GM12878 (cell line): ENCODE measurements at regions not wholly inside any gene's neighbourhood (a gene's known extent, or its start where the extent isn't known, plus 50 kb on each side); places are given as distances from the start of the nearest gene placed in this dataset.

Experiments used
- ATAC-seq: fragments of 200-7000 bp; cut with Tn5 transposase; 3 replicates; pipeline ENCODE4 v1.9.1; 2020; ENCODE audit warnings: mild to moderate bottlenecking, moderate library complexity
- BruUV-seq: library from RNA; stranded (reverse); fragments of 400-500 nt; replicated peaks from 2 replicates; lab custom pipeline; 2021; lab: Mats Ljungman, UMichigan
- CTCF ChIA-PET: fragments of 300-600 bp; sonication (Branson Sonifier 250); formaldehyde crosslinking; extraction: SDS; loops from one replicate; lab custom pipeline; 2021; ENCODE audit warnings: inconsistent platforms; lab: Yijun Ruan, JAX
- POLR2A ChIA-PET: fragments of 350-600 bp; formaldehyde crosslinking; extraction: SDS; loops from one replicate; lab custom pipeline; 2021; ENCODE audit warnings: inconsistent platforms; lab: Charles Lee
- RAD21 ChIA-PET: fragments of 300-600 bp; sonication (Branson Sonifier 250); formaldehyde crosslinking; loops from one replicate; lab custom pipeline; 2023; ENCODE audit warnings: antibody characterized with exemption; ENCODE audit not compliant: unreplicated experiment; lab: Charles Lee
- SMC1A ChIA-PET: fragments of 300-600 bp; sonication (Branson Sonifier 250); formaldehyde crosslinking; loops from one replicate; lab custom pipeline; 2023; ENCODE audit not compliant: unreplicated experiment, uncharacterized antibody; lab: Charles Lee
- DNase-seq: peaks from one replicate; pipeline ENCODE4 v3.0.0-alpha.2; 2011; ENCODE audit warnings: low read depth, low spot score
- FAIRE-seq: peaks from 3 replicates; lab custom pipeline; 2011; peaks lifted over from hg19 to GRCh38; lab: Jason Lieb, UNC
- H2AFZ ChIP-seq: 2 replicates; pipeline ENCODE4 v1.6.0; 2011; ENCODE audit warnings: low read depth, low read length, control low read depth; ENCODE audit not compliant: control insufficient read depth
- H3K27ac ChIP-seq: 2 replicates; pipeline ENCODE4 v1.5.1; 2011; ENCODE audit warnings: control low read depth; ENCODE audit not compliant: control insufficient read depth, insufficient read depth
- H3K27me3 ChIP-seq, 2 experiments: replicated peaks in 1 of 2; 2 replicates each; pipeline versions ENCODE4 v1.6.0 to v1.6.1; 2011; ENCODE audit warnings: low read length in 1 of 2; ENCODE audit not compliant: control insufficient read depth in 2 of 2, insufficient read depth in 2 of 2
- H3K36me3 ChIP-seq, 2 experiments: 2 replicates each; pipeline ENCODE4 v1.5.1; 2011; ENCODE audit warnings: low read length in 1 of 2; ENCODE audit not compliant: control insufficient read depth in 2 of 2, insufficient read depth in 2 of 2
- H3K4me1 ChIP-seq: 2 replicates; pipeline ENCODE4 v1.6.1; 2011; ENCODE audit warnings: mild to moderate bottlenecking, low read length, moderate library complexity, mixed read lengths; ENCODE audit not compliant: control insufficient read depth, insufficient read depth
- H3K4me2 ChIP-seq: 2 replicates; pipeline ENCODE4 v1.6.0; 2011; ENCODE audit warnings: control low read depth; ENCODE audit not compliant: control insufficient read depth, insufficient read depth
- H3K4me3 ChIP-seq: fragments of 200-600 bp; sonication (generic); 2 replicates; pipeline ENCODE4 v1.5.1; 2016
- H3K79me2 ChIP-seq: 2 replicates; pipeline ENCODE4 v1.6.0; 2011; ENCODE audit warnings: low read length; ENCODE audit not compliant: control insufficient read depth, insufficient read depth
- H3K9ac ChIP-seq: 2 replicates; pipeline ENCODE4 v1.8.0; 2011; ENCODE audit warnings: low read length, control low read depth, mixed read lengths; ENCODE audit not compliant: control insufficient read depth, insufficient read depth
- H3K9me3 ChIP-seq: replicated peaks from 3 replicates; pipeline ENCODE4 v1.5.1; 2011; ENCODE audit warnings: mild to moderate bottlenecking, low read length; ENCODE audit not compliant: control insufficient read depth, insufficient read depth
- H4K20me1 ChIP-seq: 2 replicates; pipeline ENCODE4 v1.6.0; 2011; ENCODE audit not compliant: control insufficient read depth, insufficient read depth
- CHD1 ChIP-seq: IDR thresholded peaks from 2 replicates; pipeline ENCODE4 v1.6.1; 2012; ENCODE audit warnings: low read depth, low read length, improper control_type of control experiment
- IKZF1 ChIP-seq: fragments of 450-650 bp; conservative IDR thresholded peaks from 2 replicates; pipeline ENCODE4 v1.6.1; 2017; ENCODE audit warnings: antibody characterized with exemption, mild to moderate bottlenecking
- KDM1A ChIP-seq: fragments of 200-600 bp; sonication (generic); IDR thresholded peaks from 2 replicates; pipeline ENCODE4 v1.6.1; 2016; ENCODE audit warnings: borderline replicate concordance
- KLF5 ChIP-seq: fragments of 450-650 bp; IDR thresholded peaks from 2 replicates; pipeline ENCODE4 v1.6.1; 2014; ENCODE audit warnings: mild to moderate bottlenecking; ENCODE audit not compliant: partially characterized antibody
- LARP7 ChIP-seq: fragments of 450-650 bp; IDR thresholded peaks from 2 replicates; pipeline ENCODE4 v1.6.1; 2017; ENCODE audit warnings: mild to moderate bottlenecking
- MEF2A ChIP-seq: IDR thresholded peaks from 2 replicates; pipeline ENCODE4 v1.6.1; 2011; ENCODE audit warnings: low read depth, mild to moderate bottlenecking, low read length, moderate library complexity; ENCODE audit not compliant: insufficient read depth
- MTA2 ChIP-seq: fragments of 450-650 bp; IDR thresholded peaks from 2 replicates; pipeline ENCODE4 v1.6.1; 2016; ENCODE audit warnings: low read depth, mild to moderate bottlenecking, moderate library complexity
- PAX5 ChIP-seq: IDR thresholded peaks from 2 replicates; pipeline ENCODE4 v1.6.1; 2011; ENCODE audit warnings: low read depth, low read length, borderline replicate concordance
- SIX5 ChIP-seq: IDR thresholded peaks from 2 replicates; pipeline ENCODE4 v1.6.1; 2011; ENCODE audit warnings: mild to moderate bottlenecking, low read depth, low read length, moderate library complexity; ENCODE audit not compliant: severe bottlenecking
- SMAD1 ChIP-seq: fragments of 450-650 bp; IDR thresholded peaks from 2 replicates; pipeline ENCODE4 v1.6.1; 2018; ENCODE audit warnings: mild to moderate bottlenecking, low read depth; ENCODE audit not compliant: partially characterized antibody
- YBX1 ChIP-seq: fragments of 450-650 bp; IDR thresholded peaks from 2 replicates; pipeline ENCODE4 v1.6.1; 2016; ENCODE audit warnings: antibody characterized with exemption
- WGBS: methylation state at CpG from one replicate; pipeline ENCODE4 v1.1.6; 2016; ENCODE audit warnings: low lambda C conversion rate; ENCODE audit not compliant: insufficient replicate concordance, insufficient coverage; ENCODE audit errors: missing lambda C conversion rate; 5-methylcytosine and 5-hydroxymethylcytosine counted together
- in situ Hi-C: fragments of 300-500 bp; cut with MboI; formaldehyde crosslinking; loops from 9 replicates; pipeline ENCODE4 v1.14.3; 2018; ENCODE audit warnings: mixed read lengths
- intact Hi-C: fragments of 100-400 bp; cut with micrococcal nuclease; formaldehyde crosslinking; loops from one replicate; pipeline ENCODE4 v1.14.2; 2022; ENCODE audit not compliant: unreplicated experiment
- TF ChIP-seq, protein P1 (sequence below): IDR thresholded peaks from 2 replicates; pipeline ENCODE4 v1.6.1; 2011; ENCODE audit warnings: borderline replicate concordance, low read depth, mild to moderate bottlenecking, moderate library complexity, mixed read lengths, low read length; ENCODE audit not compliant: insufficient read depth; ENCODE audit errors: extremely low read length
- TF ChIP-seq, protein P2 (sequence below): IDR thresholded peaks from 2 replicates; pipeline ENCODE4 v1.6.1; 2012; ENCODE audit warnings: mild to moderate bottlenecking, low read depth, low read length
- TF ChIP-seq, protein P3 (sequence below): IDR thresholded peaks from 2 replicates; pipeline ENCODE4 v1.6.1; 2011; ENCODE audit warnings: low read depth, mild to moderate bottlenecking, low read length, moderate library complexity, borderline replicate concordance; ENCODE audit errors: extremely low read depth

DNA sequence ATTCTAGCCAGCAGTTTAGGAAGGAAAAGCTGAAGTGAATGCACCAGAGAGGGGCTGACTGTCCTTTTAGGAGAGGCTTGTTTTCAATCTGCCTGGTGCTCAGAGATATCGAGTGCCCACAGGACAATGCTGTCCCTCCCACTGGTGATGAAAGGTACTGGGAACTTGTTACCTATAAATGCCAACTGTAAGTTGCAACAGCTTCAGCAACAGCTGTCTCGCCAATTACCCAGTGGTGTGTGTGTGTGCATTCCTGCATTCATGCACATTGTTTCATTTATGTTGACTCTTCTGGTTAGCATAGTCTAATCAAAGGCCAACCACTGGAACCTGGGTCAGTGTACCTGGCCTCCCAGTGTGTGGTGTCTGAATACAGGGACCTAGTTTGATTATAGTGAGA lies 161.1 kb downstream of the CSNK1G3 start:
- in situ Hi-C loops (loop anchor here (25.0 kb wide), 1 partner anchor 1039 kb away; no protein-coding TSS in a partner anchor), intact Hi-C loops (loop anchor here (5.0 to 10.0 kb wide), 3 partner anchors 974 to 1252 kb away; partner anchors contain the start of gene ZNF608)
- TF ChIP-seq YBX1 = no peak
- no peak for TF ChIP-seq CHD1
- TF ChIP-seq LARP7 = no peak
- TF ChIP-seq, protein P1, sequence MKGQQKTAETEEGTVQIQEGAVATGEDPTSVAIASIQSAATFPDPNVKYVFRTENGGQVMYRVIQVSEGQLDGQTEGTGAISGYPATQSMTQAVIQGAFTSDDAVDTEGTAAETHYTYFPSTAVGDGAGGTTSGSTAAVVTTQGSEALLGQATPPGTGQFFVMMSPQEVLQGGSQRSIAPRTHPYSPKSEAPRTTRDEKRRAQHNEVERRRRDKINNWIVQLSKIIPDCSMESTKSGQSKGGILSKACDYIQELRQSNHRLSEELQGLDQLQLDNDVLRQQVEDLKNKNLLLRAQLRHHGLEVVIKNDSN = no peak
- no peak for TF ChIP-seq SMAD1
- no peak for TF ChIP-seq MTA2
- no peak for TF ChIP-seq KDM1A
- no peak for TF ChIP-seq SIX5
- TF ChIP-seq, protein P2, sequence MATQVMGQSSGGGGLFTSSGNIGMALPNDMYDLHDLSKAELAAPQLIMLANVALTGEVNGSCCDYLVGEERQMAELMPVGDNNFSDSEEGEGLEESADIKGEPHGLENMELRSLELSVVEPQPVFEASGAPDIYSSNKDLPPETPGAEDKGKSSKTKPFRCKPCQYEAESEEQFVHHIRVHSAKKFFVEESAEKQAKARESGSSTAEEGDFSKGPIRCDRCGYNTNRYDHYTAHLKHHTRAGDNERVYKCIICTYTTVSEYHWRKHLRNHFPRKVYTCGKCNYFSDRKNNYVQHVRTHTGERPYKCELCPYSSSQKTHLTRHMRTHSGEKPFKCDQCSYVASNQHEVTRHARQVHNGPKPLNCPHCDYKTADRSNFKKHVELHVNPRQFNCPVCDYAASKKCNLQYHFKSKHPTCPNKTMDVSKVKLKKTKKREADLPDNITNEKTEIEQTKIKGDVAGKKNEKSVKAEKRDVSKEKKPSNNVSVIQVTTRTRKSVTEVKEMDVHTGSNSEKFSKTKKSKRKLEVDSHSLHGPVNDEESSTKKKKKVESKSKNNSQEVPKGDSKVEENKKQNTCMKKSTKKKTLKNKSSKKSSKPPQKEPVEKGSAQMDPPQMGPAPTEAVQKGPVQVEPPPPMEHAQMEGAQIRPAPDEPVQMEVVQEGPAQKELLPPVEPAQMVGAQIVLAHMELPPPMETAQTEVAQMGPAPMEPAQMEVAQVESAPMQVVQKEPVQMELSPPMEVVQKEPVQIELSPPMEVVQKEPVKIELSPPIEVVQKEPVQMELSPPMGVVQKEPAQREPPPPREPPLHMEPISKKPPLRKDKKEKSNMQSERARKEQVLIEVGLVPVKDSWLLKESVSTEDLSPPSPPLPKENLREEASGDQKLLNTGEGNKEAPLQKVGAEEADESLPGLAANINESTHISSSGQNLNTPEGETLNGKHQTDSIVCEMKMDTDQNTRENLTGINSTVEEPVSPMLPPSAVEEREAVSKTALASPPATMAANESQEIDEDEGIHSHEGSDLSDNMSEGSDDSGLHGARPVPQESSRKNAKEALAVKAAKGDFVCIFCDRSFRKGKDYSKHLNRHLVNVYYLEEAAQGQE = no peak
- no peak for TF ChIP-seq IKZF1
- no peak for TF ChIP-seq KLF5
- TF ChIP-seq PAX5 = no peak
- no peak for TF ChIP-seq MEF2A
- TF ChIP-seq, protein P3, sequence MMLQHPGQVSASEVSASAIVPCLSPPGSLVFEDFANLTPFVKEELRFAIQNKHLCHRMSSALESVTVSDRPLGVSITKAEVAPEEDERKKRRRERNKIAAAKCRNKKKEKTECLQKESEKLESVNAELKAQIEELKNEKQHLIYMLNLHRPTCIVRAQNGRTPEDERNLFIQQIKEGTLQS = no peak
- TF ChIP-seq, all 136 proteins: peak for 0

More for the DNA sequence above, 161.1 kb downstream of the CSNK1G3 start:
- ChIA-PET SMC1A (interaction anchor here (0.9 to 1.7 kb wide), 4 partner anchors 12 to 1075 kb away, joined by 3 read pairs; no protein-coding TSS in a partner anchor), CTCF (interaction anchor here (0.7 to 1.4 kb wide), 2 partner anchors 10 to 88 kb away, joined by 3 read pairs; no protein-coding TSS in a partner anchor), RAD21 (no interaction called here), POLR2A (no interaction called here)
- Histone ChIP-seq H2AFZ (no peak overlapping the region), H3K4me3 (no peak overlapping the region), H3K27me3 (no peaks in the 10 kb centered on the region), H4K20me1 (no peaks in the 10 kb centered on the region), H3K27ac (no peak overlapping the region), H3K9me3 (no peaks in the 10 kb centered on the region), H3K4me2 (no peak overlapping the region), H3K9ac (no peak overlapping the region), H3K4me1 (no peaks in the 10 kb centered on the region), H3K79me2 (no peaks in the 10 kb centered on the region), H3K36me3 (no peaks in the 10 kb centered on the region)
- no TSS peak for BruUV-seq
- WGBS = 25% methylated on average over 2 of the region's 2 CpGs
- no peak for ATAC-seq
- FAIRE-seq = no peak
- no peak for DNase-seq
